GM18498 (cell line): ENCODE measurements at regions not wholly inside any gene's neighbourhood (a gene's known extent, or its start where the extent isn't known, plus 50 kb on each side); places are given as distances from the start of the nearest gene placed in this dataset.
"Not testable (repeated sequence)": the region's sequence is repeated elsewhere in the genome, so short reads cannot be mapped to it uniquely, and the experiment has no call there.

Experiments used
- ATAC-seq: cut with Tn5 transposase; IDR thresholded peaks from one replicate; pipeline ENCODE4 v1.9.1; 2021; ENCODE audit warnings: mild to moderate bottlenecking, moderate library complexity; ENCODE audit not compliant: unreplicated experiment

GRCh38 chr20:6355754-6356451 lies 233.1 kb upstream of the FERMT1 start:
- no peak for ATAC-seq

GRCh38 chr20:6348908-6349307 lies 226.1 kb upstream of the FERMT1 start:
- ATAC-seq = no peak

- ATAC-seq = no peak
These were observed 225.1 kb upstream of the FERMT1 start for GRCh38 chr20:6347916-6348315.

GRCh38 chr20:6341491-6341890 lies 218.7 kb upstream of the FERMT1 start:
- ATAC-seq = no peak

GRCh38 chr20:6339176-6339575 lies 216.3 kb upstream of the FERMT1 start:
- ATAC-seq = no peak

GRCh38 chr20:6333110-6333509 lies 210.3 kb upstream of the FERMT1 start:
- no peak for ATAC-seq

GRCh38 chr20:6321235-6321634 lies 198.4 kb upstream of the FERMT1 start:
- not testable (repeated sequence) for ATAC-seq

GRCh38 chr20:6311841-6312655 lies 189.2 kb upstream of the FERMT1 start:
- ATAC-seq = no peak

- no peak for ATAC-seq
These were observed 188.3 kb upstream of the FERMT1 start for GRCh38 chr20:6311097-6311496.

- no peak for ATAC-seq
These were observed 182.7 kb upstream of the FERMT1 start for GRCh38 chr20:6305536-6305935.

- ATAC-seq = no peak
These were observed 179.2 kb upstream of the FERMT1 start for GRCh38 chr20:6302041-6302440.

GRCh38 chr20:6299456-6299855 lies 176.6 kb upstream of the FERMT1 start:
- no peak for ATAC-seq

GRCh38 chr20:6298049-6298448 lies 175.2 kb upstream of the FERMT1 start:
- no peak for ATAC-seq

GRCh38 chr20:6295867-6296256 lies 173.0 kb upstream of the FERMT1 start:
- no peak for ATAC-seq

GRCh38 chr20:6295127-6295866 lies 172.5 kb upstream of the FERMT1 start:
- ATAC-seq = no peak

GRCh38 chr20:6287471-6287870 lies 164.6 kb upstream of the FERMT1 start:
- ATAC-seq = no peak

- ATAC-seq = no peak
These were observed 159.8 kb upstream of the FERMT1 start for GRCh38 chr20:6282642-6283041.

GRCh38 chr20:6277661-6278240 lies 154.9 kb upstream of the FERMT1 start:
- no peak for ATAC-seq

GRCh38 chr20:6270404-6270803 lies 147.6 kb upstream of the FERMT1 start:
- not testable (repeated sequence) for ATAC-seq

GRCh38 chr20:6269168-6269873 lies 146.5 kb upstream of the FERMT1 start:
- no peak for ATAC-seq
